Astrocyte (in vitro differentiated cells and primary cell): ENCODE measurements at regions not wholly inside any gene's neighbourhood (a gene's known extent, or its start where the extent isn't known, plus 50 kb on each side); places are given as distances from the start of the nearest gene placed in this dataset.

ENCODE experiments used
- DNase-seq: peaks from one replicate; pipeline ENCODE4 v3.0.0-alpha.2; 2010; ENCODE audit warnings: low read depth
- FAIRE-seq: peaks from 2 replicates; lab custom pipeline; 2011; peaks lifted over from hg19 to GRCh38; lab: Jason Lieb, UNC
- H2AFZ ChIP-seq: 2 replicates; pipeline ENCODE4 v1.6.0; 2012; ENCODE audit warnings: low read depth, low read length, inconsistent platforms
- H3K27ac ChIP-seq: 2 replicates; pipeline ENCODE4 v1.5.1; 2011; ENCODE audit warnings: low read depth, low read length, inconsistent platforms
- H3K27me3 ChIP-seq: 2 replicates; pipeline ENCODE4 v1.6.0; 2011; ENCODE audit warnings: low read length, inconsistent platforms; ENCODE audit not compliant: insufficient read depth
- H3K36me3 ChIP-seq: 2 replicates; pipeline ENCODE4 v1.5.1; 2011; ENCODE audit warnings: low read length, inconsistent platforms; ENCODE audit not compliant: insufficient read depth
- H3K4me1 ChIP-seq: 2 replicates; pipeline ENCODE4 v1.5.1; 2011; ENCODE audit warnings: low read length, inconsistent platforms; ENCODE audit not compliant: insufficient read depth
- H3K4me2 ChIP-seq: 2 replicates; pipeline ENCODE4 v1.6.0; 2012; ENCODE audit warnings: low read length, inconsistent platforms
- H3K4me3 ChIP-seq: 2 replicates; pipeline ENCODE4 v1.5.1; 2011; ENCODE audit warnings: low read depth, mild to moderate bottlenecking, low read length, inconsistent platforms; ENCODE audit not compliant: insufficient read depth
- H3K79me2 ChIP-seq: 2 replicates; pipeline ENCODE4 v1.6.0; 2012; ENCODE audit warnings: mild to moderate bottlenecking, low read length, inconsistent platforms; ENCODE audit not compliant: insufficient read depth
- H3K9ac ChIP-seq: 2 replicates; pipeline ENCODE4 v1.6.0; 2012; ENCODE audit warnings: mild to moderate bottlenecking, low read length, inconsistent platforms
- H3K9me3 ChIP-seq: 2 replicates; pipeline ENCODE4 v1.5.1; 2012; ENCODE audit warnings: low read depth, mild to moderate bottlenecking, low read length, inconsistent platforms; ENCODE audit not compliant: insufficient read depth
- H4K20me1 ChIP-seq: 2 replicates; pipeline ENCODE4 v1.6.0; 2012; ENCODE audit warnings: low read length, inconsistent platforms; ENCODE audit not compliant: insufficient read depth
- H3K27ac Mint-ChIP-seq: one replicate; pipeline ENCODE4 v1.8.0; 2021; ENCODE audit warnings: mild to moderate bottlenecking, mixed read lengths; ENCODE audit not compliant: unreplicated experiment
- H3K27me3 Mint-ChIP-seq: one replicate; pipeline ENCODE4 v1.8.0; 2021; ENCODE audit warnings: low read depth, mixed read lengths; ENCODE audit not compliant: unreplicated experiment
- H3K36me3 Mint-ChIP-seq: one replicate; pipeline ENCODE4 v1.8.0; 2021; ENCODE audit warnings: low read depth, mixed read lengths; ENCODE audit not compliant: unreplicated experiment
- H3K4me1 Mint-ChIP-seq: one replicate; pipeline ENCODE4 v1.8.0; 2021; ENCODE audit warnings: low read depth, mixed read lengths; ENCODE audit not compliant: unreplicated experiment
- H3K4me3 Mint-ChIP-seq: one replicate; pipeline ENCODE4 v1.8.0; 2021; ENCODE audit warnings: mild to moderate bottlenecking, moderate library complexity, mixed read lengths; ENCODE audit not compliant: unreplicated experiment
- H3K9me3 Mint-ChIP-seq: one replicate; pipeline ENCODE4 v1.8.0; 2021; ENCODE audit warnings: mild to moderate bottlenecking, mixed read lengths; ENCODE audit not compliant: unreplicated experiment
- EZH2 ChIP-seq: IDR thresholded peaks from 2 replicates; pipeline ENCODE4 v1.6.1; 2012; ENCODE audit warnings: mild to moderate bottlenecking, low read length, inconsistent platforms; ENCODE audit not compliant: insufficient read depth
- TF ChIP-seq, protein P1 (sequence below): IDR thresholded peaks from 2 replicates; pipeline ENCODE4 v1.5.1; 2011; ENCODE audit warnings: low read depth, mild to moderate bottlenecking, inconsistent platforms, low read length, moderate library complexity; ENCODE audit not compliant: insufficient read depth

DNA sequence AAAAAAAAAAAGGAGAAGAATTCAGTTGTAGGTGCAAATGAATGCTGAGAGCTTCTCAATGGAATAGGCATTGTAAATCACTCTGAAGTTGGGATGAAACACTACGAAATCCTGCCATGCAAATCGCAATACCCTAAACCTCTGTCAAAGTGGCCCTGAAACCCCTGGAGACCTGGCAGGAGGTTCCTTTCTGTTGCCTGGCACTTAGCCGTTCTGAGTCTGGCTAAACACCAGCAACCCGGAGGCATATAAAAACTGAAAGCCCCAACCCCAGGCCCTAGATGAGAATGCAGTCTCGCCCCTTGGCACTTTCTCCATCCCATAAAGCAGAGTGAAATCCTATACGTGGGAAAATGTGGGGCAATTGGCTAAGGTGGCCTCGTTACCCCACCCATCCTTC is 151.5 kb upstream of the PARP11 start:
- Histone ChIP-seq H3K9ac (no peak overlapping the region), H3K27ac (no peak overlapping the region), H3K79me2 (no peaks in the 10 kb centered on the region), H4K20me1 (no peaks in the 10 kb centered on the region), H3K4me3 (no peak overlapping the region), H3K36me3 (no peaks in the 10 kb centered on the region), H3K4me1 (no peaks in the 10 kb centered on the region), H3K4me2 (no peak overlapping the region), H3K9me3 (no peaks in the 10 kb centered on the region), H3K27me3 (peaks cover 5% of the 10 kb centered on the region), H2AFZ (no peak overlapping the region)
- peaks cover 7% of the 10 kb centered on the region for H3K9me3 Mint-ChIP-seq
- FAIRE-seq, result no peak
- H3K36me3 Mint-ChIP-seq, result peaks cover 4% of the 10 kb centered on the region
- H3K27me3 Mint-ChIP-seq, result peaks cover 49% of the 10 kb centered on the region
- TF ChIP-seq, protein P1, sequence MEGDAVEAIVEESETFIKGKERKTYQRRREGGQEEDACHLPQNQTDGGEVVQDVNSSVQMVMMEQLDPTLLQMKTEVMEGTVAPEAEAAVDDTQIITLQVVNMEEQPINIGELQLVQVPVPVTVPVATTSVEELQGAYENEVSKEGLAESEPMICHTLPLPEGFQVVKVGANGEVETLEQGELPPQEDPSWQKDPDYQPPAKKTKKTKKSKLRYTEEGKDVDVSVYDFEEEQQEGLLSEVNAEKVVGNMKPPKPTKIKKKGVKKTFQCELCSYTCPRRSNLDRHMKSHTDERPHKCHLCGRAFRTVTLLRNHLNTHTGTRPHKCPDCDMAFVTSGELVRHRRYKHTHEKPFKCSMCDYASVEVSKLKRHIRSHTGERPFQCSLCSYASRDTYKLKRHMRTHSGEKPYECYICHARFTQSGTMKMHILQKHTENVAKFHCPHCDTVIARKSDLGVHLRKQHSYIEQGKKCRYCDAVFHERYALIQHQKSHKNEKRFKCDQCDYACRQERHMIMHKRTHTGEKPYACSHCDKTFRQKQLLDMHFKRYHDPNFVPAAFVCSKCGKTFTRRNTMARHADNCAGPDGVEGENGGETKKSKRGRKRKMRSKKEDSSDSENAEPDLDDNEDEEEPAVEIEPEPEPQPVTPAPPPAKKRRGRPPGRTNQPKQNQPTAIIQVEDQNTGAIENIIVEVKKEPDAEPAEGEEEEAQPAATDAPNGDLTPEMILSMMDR, result no peak
- TF ChIP-seq EZH2, result no peak
- peaks cover 23% of the 10 kb centered on the region for H3K4me1 Mint-ChIP-seq
- no peak overlapping the region for H3K27ac Mint-ChIP-seq
- H3K4me3 Mint-ChIP-seq, result no peak overlapping the region
- DNase-seq, result no peak

DNA sequence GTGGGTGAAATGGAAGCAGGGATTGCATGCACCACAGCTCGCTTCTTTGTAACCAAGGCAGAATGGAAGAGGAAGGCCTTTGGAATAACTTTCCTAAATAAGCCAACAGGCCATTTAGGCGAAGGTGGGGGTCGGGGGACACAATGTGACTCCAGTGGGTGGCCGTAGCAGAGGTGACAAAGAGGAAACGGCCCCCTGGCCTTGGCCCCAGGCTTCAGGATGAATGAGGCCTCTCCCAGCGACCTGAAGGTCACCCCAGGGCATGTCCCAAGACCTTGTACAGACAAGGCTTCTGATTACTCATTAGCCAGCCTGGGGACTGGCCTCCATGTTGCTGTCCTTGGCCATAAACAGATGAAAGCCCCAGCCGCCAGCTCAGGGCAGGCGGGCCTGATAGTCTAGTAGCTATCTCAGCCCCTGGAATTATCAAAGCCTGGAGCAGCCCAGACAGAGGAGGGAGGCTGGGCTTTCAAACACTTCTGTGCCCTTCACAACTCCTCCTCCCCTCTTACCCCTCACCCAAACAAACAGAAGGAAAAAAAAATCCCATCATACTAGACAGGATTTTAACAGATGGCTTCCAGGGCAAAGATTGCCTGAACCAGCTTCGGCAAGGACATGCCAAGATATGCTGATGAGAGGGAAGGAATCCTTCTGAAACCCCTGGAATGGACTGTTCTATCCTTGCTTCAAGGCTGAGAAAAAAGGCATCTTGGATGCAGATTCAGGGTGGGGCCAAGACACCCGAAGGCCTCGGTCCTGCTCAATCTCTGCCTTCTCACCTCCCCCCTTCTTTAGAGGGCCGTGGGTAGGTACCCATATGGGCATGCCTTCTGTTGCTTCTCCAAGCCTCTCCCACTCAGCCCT is 142.3 kb upstream of the PARP11 start:
- no peak for DNase-seq
- Histone ChIP-seq H3K79me2 (no peaks in the 10 kb centered on the region), H4K20me1 (no peaks in the 10 kb centered on the region), H2AFZ (no peak overlapping the region), H3K36me3 (no peaks in the 10 kb centered on the region), H3K27me3 (no peaks in the 10 kb centered on the region), H3K4me1 (no peaks in the 10 kb centered on the region), H3K27ac (no peak overlapping the region), H3K4me3 (no peak overlapping the region), H3K9ac (no peak overlapping the region), H3K9me3 (no peaks in the 10 kb centered on the region), H3K4me2 (no peak overlapping the region)
- H3K36me3 Mint-ChIP-seq, result no peaks in the 10 kb centered on the region
- no peak overlapping the region for H3K4me3 Mint-ChIP-seq
- no peak for FAIRE-seq
- peaks cover 40% of the 10 kb centered on the region for H3K27me3 Mint-ChIP-seq
- no peak overlapping the region for H3K27ac Mint-ChIP-seq
- no peak for TF ChIP-seq EZH2
- TF ChIP-seq, protein P1, result no peak
- peaks cover 17% of the 10 kb centered on the region for H3K4me1 Mint-ChIP-seq
- peaks cover 2% of the 10 kb centered on the region for H3K9me3 Mint-ChIP-seq

DNA sequence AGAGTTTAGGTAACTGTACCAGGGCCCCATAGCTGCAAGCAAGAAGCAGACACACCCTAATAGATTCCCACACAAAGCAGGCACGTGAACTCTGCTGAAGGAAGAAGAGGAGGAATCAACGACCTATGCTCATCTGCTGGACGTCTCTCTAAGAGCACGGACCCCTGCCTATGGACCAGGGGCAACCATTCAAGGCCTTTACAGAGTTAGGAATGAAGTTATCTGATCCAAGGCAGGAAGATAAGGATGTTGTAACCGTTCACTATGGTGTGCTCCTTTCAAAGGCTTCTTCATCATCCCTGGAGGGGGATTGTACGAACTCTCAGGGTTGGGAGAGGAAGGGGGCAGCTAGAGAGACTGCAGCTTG is 141.6 kb upstream of the PARP11 start:
- Histone ChIP-seq H3K36me3 (no peaks in the 10 kb centered on the region), H2AFZ (no peak overlapping the region), H3K4me1 (no peaks in the 10 kb centered on the region), H3K79me2 (no peaks in the 10 kb centered on the region), H4K20me1 (no peaks in the 10 kb centered on the region), H3K9me3 (no peaks in the 10 kb centered on the region), H3K9ac (no peak overlapping the region), H3K4me3 (no peak overlapping the region), H3K27me3 (no peaks in the 10 kb centered on the region), H3K4me2 (no peak overlapping the region), H3K27ac (no peak overlapping the region)
- Mint-ChIP-seq H3K36me3 (no peaks in the 10 kb centered on the region), H3K4me1 (peaks cover 17% of the 10 kb centered on the region), H3K27ac (no peak overlapping the region), H3K4me3 (no peak overlapping the region), H3K9me3 (peaks cover 2% of the 10 kb centered on the region), H3K27me3 (peaks cover 36% of the 10 kb centered on the region)
- TF ChIP-seq, protein P1, result no peak
- no peak for TF ChIP-seq EZH2
- no peak for DNase-seq
- no peak for FAIRE-seq
